RWPE1 (cell line): ENCODE measurements at regions not wholly inside any gene's neighbourhood (a gene's known extent, or its start where the extent isn't known, plus 50 kb on each side); places are given as distances from the start of the nearest gene placed in this dataset.

Experiments
- CTCF ChIA-PET: fragments of 350-600 bp; sonication (Branson Sonifier 250); formaldehyde crosslinking; extraction: SDS; loops from one replicate; lab custom pipeline; 2021; lab: Yijun Ruan, JAX
- POLR2A ChIA-PET: fragments of 400-600 bp; formaldehyde crosslinking; extraction: SDS; loops from one replicate; lab custom pipeline; 2020; ENCODE audit warnings: antibody characterized with exemption; ENCODE audit not compliant: low non-redundant PET; lab: Yijun Ruan, JAX
- DNase-seq: peaks from one replicate; pipeline ENCODE4 v3.0.0; 2012; ENCODE audit warnings: low spot score
- H3K27ac ChIP-seq: fragments of 450-650 bp; 2 replicates; pipeline ENCODE4 v1.5.1; 2017
- TF ChIP-seq, protein P1 (sequence below): fragments of 450-650 bp; conservative IDR thresholded peaks from 2 replicates; pipeline ENCODE4 v1.5.1; 2017; ENCODE audit warnings: low read depth, mild to moderate bottlenecking

DNA sequence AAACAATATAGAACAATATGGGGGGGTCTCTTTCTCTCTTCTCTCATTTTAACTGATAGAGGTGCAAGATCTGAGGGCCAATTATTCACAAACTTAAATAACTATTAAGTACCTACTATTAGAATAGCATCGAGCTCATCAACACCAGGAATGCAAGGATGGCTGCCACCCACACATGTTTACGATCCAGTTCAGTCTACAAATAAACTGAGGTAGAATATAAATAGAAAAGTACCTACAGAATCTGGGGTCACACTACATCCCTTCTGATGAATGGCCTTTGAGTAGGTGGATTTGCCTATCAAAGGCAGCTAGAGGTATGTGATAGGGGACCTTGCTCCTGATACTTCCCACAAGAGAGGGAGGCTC lies 91.8 kb upstream of the ZNF366 start:
- CTCF ChIA-PET = interaction anchor here (0.7 to 1.0 kb wide), 3 partner anchors 9 to 233 kb away, joined by 3 read pairs; no protein-coding TSS in a partner anchor
- POLR2A ChIA-PET = no interaction called here
- H3K27ac ChIP-seq = peak overlapping the region; percentile 95
- no peak for DNase-seq
- TF ChIP-seq, protein P1, sequence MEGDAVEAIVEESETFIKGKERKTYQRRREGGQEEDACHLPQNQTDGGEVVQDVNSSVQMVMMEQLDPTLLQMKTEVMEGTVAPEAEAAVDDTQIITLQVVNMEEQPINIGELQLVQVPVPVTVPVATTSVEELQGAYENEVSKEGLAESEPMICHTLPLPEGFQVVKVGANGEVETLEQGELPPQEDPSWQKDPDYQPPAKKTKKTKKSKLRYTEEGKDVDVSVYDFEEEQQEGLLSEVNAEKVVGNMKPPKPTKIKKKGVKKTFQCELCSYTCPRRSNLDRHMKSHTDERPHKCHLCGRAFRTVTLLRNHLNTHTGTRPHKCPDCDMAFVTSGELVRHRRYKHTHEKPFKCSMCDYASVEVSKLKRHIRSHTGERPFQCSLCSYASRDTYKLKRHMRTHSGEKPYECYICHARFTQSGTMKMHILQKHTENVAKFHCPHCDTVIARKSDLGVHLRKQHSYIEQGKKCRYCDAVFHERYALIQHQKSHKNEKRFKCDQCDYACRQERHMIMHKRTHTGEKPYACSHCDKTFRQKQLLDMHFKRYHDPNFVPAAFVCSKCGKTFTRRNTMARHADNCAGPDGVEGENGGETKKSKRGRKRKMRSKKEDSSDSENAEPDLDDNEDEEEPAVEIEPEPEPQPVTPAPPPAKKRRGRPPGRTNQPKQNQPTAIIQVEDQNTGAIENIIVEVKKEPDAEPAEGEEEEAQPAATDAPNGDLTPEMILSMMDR = no peak

DNA sequence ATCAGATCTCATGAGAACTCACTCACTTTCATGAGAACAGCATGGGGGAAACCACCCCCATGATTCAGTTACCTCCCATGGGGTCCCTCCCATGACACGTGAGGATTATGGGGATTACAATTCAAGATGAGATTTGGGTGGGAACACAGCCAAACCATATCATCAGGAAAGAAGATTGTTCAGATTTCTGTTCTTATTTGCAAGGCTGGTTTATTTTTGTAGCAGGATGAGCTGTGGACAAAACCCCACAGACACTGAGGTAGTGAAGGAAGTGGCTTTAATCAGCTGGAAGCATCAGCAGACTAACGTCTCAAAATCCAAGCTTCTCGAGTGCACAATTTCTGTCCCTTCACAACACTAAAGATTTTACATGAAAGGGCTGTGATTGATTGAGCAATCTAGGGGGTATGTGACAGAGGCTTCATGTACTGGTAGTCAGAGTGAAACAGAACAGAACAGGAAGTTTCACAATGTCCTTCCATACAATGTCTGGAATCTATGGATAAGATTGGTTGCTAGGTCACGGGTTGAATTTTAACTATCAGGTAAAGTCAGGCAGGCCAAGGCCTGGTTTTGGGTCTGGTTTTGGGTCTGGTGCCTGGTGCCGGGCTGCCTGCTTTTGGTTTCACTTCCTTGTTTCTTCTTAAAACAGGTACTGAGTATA lies 91.3 kb upstream of the ZNF366 start:
- ChIA-PET CTCF (no interaction called here), POLR2A (no interaction called here)
- TF ChIP-seq, protein P1 = no peak
- no peak for DNase-seq
- H3K27ac ChIP-seq = no peak overlapping the region; the same call in 1 of the 2 replicates

DNA sequence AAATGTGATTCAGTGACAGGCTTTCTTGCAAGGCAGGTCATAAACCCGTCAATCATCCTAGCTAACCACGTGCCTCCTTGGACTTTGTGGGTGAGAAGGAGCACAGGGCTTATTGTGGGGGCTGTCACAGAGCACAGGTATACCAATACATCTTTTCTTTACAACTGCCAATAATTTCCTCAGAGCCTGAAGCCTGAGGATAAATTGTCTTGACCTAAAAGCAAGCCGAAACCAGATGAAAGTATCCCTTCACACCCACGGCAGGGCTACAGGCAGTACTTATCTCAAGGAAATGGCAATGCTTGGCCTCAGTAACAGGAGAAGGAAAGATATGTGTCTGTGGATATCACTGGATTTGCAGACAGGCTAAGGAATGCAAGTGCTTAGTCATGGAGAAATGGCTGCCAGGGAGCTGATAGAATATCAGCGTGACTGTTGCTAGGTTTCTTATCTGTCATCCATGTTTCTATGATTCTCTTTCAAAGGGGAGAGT lies 90.3 kb upstream of the ZNF366 start:
- DNase-seq = peak; percentile 60

DNA sequence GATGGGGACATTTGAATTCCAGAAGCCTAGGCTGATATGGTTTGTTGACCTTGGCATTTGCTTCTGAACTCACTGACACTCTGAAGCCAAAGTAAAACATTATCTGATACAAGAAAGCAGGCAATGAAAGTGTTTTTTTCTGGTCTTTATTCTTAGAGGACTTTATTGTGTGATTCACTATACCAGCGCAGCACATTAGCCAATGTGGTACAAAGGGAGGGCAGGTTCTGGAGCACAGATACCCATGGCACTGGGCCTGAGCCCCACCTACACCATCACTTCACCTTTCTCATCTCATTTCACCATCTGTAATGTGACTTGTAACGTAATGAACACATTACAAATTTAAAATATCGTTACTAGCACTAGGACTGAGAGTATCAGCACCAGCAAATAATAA lies 89.7 kb upstream of the ZNF366 start:
- TF ChIP-seq, protein P1 = no peak
- POLR2A ChIA-PET = no interaction called here
- H3K27ac ChIP-seq = no peak overlapping the region
- DNase-seq = no peak
- CTCF ChIA-PET = interaction anchor here (1.4 kb wide), 1 partner anchor 14 kb away, joined by 6 read pairs; no protein-coding TSS in a partner anchor

More for the DNA sequence above, 90.3 kb upstream of the ZNF366 start:
- H3K27ac ChIP-seq = no peak overlapping the region
- ChIA-PET POLR2A (no interaction called here), CTCF (interaction anchor here (1.4 kb wide), 1 partner anchor 13 kb away, joined by 6 read pairs; no protein-coding TSS in a partner anchor)
- TF ChIP-seq, protein P1 = no peak

DNA sequence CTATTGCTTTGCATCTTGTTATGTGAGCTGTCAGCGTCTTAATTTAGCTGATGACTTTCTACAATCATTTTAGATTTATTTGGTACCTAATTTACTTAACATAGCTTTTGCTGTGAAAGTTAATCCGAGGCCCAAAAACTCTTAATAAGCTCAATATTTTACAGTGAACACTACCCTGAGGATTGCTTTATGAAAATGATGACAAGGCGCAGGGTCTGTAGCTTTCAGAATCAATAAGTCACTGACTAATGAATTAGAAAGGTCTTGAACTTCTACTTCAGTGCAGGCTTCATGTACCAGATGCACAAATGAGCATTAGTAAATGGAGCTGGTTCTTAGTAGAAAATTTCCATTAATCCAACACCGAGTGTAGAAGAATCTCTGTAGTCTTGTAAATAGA lies 81.4 kb upstream of the ZNF366 start:
- TF ChIP-seq, protein P1 = no peak
- CTCF ChIA-PET = interaction anchor here (0.7 to 1.3 kb wide), 3 partner anchors 13 to 232 kb away, joined by 3 to 5 read pairs (median 3); no protein-coding TSS in a partner anchor
- POLR2A ChIA-PET = no interaction called here
- DNase-seq = no peak
- no peak overlapping the region for H3K27ac ChIP-seq

DNA sequence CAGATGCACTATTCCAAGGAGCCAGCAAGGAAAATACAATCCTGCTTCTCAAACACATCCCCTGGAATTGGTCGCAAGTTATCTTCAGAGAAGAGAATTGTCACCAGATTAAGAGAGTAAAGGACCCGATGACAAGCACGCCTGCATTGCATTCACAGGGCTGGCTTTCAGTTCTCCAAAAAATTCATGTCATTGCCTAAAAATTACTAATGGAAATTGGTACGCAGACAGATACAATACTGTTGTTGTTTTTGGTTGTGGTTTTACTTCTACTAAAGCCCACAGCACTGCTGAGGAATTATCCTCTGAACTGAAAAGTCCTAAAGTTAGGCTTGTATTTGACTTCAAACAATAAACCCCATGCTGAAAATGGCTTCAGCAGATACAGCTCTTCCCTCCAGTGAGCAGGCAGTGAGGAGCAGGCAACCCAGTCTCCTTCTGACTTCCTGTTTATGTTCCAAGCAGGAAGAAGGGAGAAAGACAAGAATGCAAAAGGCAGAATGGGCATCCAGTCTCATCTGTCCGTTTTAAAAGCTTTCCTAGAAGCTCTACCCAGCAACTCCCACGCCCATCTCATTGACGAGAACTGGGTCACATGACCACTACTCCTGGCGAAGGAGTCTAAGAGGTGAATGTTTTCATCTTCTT lies 80.6 kb upstream of the ZNF366 start:
- ChIA-PET CTCF (interaction anchor here (0.7 to 0.9 kb wide), 2 partner anchors 13 to 232 kb away, joined by 3 read pairs; no protein-coding TSS in a partner anchor), POLR2A (no interaction called here)
- DNase-seq = no peak
- H3K27ac ChIP-seq = no peak overlapping the region
- TF ChIP-seq, protein P1 = no peak
